Stimulated activated CD4-positive, alpha-beta T cell treated with anti-CD3 and anti-CD28 coated beads, Interleukin-12 subunit alpha, Interleukin-12 subunit beta, amount 100 ng/mL, for 48 hours (primary cell): ENCODE measurements at regions not wholly inside any gene's neighbourhood (a gene's known extent, or its start where the extent isn't known, plus 50 kb on each side); places are given as distances from the start of the nearest gene placed in this dataset.
"Not testable (repeated sequence)": the region's sequence is repeated elsewhere in the genome, so short reads cannot be mapped to it uniquely, and the experiment has no call there.

Source experiments
- DNase-seq, 3 donors: peaks; one replicate each; pipeline ENCODE4 v3.0.0-alpha.2; 2020; ENCODE audit warnings: low read depth in 2 of 3, low spot score in 1 of 3

DNA sequence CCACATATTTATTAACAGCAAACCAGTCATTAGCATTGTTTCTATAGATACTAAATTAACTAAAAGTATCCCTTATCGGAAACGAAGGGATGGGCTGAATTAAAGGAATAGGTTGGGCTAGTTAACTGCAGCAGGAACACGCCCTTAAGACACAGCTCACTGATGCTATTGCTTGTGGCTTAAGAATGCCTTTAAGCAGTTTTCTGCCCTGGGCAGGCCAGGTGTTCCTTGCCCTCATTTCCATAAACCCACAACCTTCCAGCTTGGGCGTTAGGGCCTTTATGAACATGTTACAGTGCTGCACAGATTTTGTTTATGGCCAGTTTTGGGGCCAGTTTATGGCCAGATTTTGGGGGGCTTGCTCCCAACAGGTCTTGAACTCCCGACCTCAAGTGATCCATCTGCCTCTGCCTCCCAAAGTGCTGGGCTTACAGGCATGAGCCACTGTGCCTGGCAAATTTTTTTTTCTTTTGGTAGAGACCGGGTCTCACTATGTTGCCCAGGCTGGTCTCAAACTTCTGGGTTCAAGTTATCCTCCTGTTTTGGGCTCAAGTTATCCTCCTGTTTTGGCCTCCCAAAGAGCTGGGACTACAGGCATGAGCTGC lies 90.1 kb upstream of the GRIN2A start:
- DNase-seq: not testable (repeated sequence)

GRCh38 chr16:10275214-10275996 lies 93.2 kb upstream of the GRIN2A start:
- not testable (repeated sequence) for DNase-seq

GRCh38 chr16:10277597-10277996 lies 95.4 kb upstream of the GRIN2A start:
- DNase-seq: no peak

DNA sequence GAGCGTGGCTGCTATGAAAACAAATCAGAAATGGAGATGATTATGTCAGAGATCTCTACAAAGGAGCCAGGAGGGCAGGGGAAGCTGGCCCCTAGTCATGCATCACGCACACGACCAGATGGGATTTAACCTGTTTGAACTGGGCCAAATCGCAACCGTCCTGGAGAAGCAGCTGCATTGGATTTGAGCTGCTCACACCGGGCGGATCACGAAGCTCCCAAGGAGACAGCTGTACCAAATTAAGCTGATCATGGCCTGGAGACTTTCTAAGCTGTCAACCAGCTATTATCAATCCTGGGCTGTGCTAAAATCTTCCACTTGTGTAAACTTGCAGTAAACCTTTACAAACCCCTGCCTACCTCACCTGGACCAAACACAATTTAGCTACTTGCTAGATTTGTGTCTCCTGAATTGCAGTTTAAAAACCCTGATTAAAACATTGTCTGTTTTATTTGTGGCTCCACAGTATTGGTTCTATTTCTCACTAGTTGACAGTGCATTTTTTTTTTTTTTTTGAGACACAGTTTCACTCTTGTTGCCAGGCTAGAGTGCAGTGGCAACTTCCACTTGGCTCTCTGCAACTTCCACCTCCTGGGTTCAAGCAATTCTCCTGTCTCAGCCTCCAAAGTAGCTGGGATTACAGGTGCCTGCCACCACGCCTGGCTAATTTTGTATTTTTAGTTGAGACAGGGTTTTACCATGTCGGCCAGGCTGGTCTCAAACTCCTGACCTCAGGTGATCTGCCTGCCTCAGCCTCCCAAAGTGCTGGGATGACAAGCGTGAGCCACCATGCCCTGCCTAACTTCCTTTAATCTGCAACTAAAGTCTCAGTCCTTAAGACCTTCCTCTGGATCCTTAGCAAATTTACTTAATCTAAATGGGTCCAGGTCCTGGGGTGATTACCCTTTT lies 98.3 kb upstream of the GRIN2A start:
- no peak for DNase-seq

DNA sequence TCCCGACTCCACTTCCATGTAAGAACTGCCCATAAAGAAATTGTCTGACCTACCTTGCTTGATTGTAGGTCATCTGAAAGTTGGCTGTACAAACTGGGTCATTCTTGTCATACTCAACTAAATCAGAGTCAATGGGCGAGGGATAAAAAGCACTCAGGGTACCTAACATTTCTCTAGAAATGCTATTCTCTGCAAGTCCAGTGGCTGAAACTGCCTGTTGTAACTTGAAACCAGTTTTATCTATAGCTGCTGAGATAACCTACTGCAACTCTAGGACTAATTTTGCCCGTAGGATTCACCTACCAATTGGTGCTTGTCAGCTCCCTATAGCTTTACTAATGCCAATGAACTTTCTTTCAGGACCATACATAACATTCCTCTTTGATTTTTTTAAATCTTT lies 100.1 kb upstream of the GRIN2A start:
- no peak for DNase-seq

GRCh38 chr16:10283246-10283645 lies 101.0 kb upstream of the GRIN2A start:
- DNase-seq: not testable (repeated sequence)

- not testable (repeated sequence) for DNase-seq
Observed at GRCh38 chr16:10290467-10291105, 95.3 kb upstream of the ATF7IP2 start.

DNA sequence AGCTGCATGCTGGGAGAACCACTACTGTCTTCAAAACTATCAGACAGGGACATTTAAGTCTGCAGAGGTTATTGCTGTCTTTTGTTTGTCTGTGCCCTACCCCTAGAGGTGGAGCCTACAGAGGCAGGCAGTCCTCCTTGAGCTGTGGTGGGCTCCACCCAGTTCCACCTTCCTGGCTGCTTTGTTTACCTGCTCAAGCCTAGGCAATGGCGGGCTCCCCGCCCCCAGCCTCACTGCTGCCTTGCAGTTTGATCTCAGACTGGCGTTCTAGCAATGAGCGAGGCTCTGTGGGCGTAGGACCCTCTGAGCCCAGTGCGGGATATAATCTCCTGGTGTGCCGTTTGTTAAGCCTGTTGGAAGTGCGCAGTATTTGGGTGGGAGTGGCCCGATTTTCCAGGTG lies 93.7 kb upstream of the ATF7IP2 start:
- DNase-seq: not testable (repeated sequence)

GRCh38 chr16:10292976-10293375 lies 92.9 kb upstream of the ATF7IP2 start:
- not testable (repeated sequence) for DNase-seq

DNA sequence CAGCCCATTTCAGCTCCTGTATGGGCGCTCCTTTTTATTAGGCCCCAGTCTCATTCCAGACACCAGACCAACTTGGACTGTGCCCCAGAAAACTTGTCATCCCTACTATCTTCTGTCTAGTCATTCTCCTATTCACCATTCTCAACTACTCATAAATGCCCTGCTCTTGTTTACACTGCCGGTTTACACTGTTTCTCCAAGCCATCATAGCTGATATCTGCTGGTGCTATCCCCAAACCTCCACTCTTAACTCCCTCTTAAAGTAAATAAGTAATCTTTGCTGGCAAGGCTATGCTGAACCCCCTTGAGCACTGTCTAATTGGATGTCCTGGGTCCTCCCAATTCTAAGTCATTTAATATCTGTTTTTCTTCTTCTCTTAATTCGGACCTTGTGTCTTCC lies 91.7 kb upstream of the ATF7IP2 start:
- DNase-seq: not testable (repeated sequence)

DNA sequence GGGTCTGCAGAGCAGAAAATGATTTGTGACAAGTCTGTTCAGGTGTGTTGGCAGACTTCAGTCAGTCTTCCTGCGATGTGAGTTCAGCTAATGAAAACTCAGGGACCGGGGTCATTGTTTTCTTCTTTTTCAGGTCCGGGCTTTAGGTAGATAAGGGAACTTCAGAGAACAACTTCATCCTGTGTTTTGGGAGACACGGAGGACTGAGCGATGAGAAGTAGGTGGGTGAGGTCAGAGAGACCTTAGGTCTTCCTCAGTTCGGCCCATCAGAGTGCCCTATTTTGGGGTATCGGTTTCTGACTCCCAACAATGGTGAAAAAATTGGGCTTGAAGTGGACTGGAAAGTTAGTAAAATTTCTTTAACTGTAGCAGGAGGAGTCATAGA lies 88.9 kb upstream of the ATF7IP2 start:
- no peak for DNase-seq

DNA sequence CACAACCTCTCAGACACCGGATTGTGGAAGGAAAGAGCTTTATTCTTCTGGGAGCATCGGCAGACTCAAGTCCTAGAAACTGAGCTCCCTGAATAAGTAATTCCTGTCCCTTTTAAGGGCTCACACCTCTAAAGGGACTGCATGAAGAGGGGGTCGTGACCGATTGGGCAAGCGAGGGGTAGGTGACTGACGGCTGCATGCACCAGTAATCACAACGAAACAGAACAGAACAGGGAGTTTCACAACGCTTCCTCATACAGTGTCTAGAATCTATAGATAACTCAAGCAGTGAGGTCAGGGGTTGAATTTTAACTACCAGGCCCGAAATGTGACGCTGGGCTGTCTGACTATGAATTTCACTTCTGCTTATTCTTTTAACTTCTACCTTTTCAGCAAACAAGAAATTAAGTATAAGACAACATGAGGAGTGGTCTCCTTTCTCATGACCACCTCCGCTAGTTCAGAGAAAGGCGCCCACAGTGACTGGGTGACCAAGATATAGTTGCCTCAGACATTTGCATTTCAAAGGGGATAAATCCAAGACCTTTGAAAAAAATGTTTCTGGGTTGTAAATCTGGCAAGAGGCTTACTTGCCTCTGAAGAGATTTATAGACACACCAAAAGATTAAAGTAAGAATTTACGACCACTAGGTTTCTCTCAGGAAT lies 88.4 kb upstream of the ATF7IP2 start:
- no peak for DNase-seq

DNA sequence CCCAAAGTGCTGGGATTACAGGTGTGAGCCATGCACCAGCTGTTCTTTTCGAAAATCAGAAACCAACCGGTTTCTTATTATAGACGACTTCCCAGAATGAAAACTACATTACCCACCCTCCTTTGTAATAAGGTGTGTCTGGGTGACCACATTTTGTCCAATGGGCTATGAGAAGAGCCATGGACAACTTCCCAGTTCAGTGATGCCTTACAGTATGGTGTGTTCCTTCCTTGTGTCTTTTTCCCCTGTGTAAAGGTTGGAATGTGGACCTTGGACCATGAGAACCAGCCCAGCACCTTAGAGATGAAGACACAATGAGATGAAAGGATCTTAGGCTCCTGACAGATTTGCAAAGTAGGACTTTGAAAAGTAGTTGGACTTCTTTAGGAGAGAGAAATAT lies 85.0 kb upstream of the ATF7IP2 start:
- DNase-seq: no peak

DNA sequence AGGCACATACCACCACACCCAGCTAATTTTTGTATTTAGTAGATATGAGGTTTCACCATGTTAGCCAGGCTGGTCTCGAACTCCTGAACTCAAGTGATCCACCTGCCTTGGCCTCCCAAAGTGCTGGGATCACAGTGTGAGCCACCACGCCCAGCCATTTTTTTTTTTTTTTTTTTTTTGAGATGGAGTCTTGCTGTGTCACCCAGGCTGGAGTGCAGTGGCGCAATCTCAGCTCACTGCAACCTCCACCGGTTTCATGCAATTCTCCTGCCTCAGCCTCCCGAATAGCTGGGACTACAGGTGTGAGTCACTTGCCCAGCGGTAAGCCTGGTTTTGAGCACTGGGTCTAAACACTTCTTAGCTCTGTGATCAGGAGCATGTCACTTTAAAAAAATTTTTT lies 84.3 kb upstream of the ATF7IP2 start:
- not testable (repeated sequence) for DNase-seq

GRCh38 chr16:10305912-10306311 lies 79.9 kb upstream of the ATF7IP2 start:
- DNase-seq: no peak

GRCh38 chr16:10308305-10309193 lies 77.3 kb upstream of the ATF7IP2 start:
- DNase-seq: no peak

- no peak for DNase-seq
Observed at GRCh38 chr16:10309271-10309932, 76.5 kb upstream of the ATF7IP2 start.

- no peak for DNase-seq
Observed at GRCh38 chr16:10312008-10312407, 73.9 kb upstream of the ATF7IP2 start.
